Muscle of leg (tissue), 3 donors: ENCODE measurements at regions not wholly inside any gene's neighbourhood (a gene's known extent, or its start where the extent isn't known, plus 50 kb on each side); places are given as distances from the start of the nearest gene placed in this dataset.

Source experiments
- DNase-seq: peaks from one replicate; pipeline ENCODE4 v3.0.0; 2013
- H3K27ac ChIP-seq: one replicate; pipeline ENCODE4 v1.5.1; 2013; ENCODE audit warnings: mild to moderate bottlenecking, low read length, control low read depth
- H3K27me3 ChIP-seq: one replicate; pipeline ENCODE4 v1.6.1; 2013; ENCODE audit warnings: low read length; ENCODE audit not compliant: control insufficient read depth, insufficient read depth
- H3K36me3 ChIP-seq: one replicate; pipeline ENCODE4 v1.6.1; 2013; ENCODE audit warnings: low read length; ENCODE audit not compliant: control insufficient read depth, insufficient read depth
- H3K4me1 ChIP-seq: one replicate; pipeline ENCODE4 v1.6.1; 2013; ENCODE audit warnings: low read length; ENCODE audit not compliant: control insufficient read depth, insufficient read depth
- H3K4me3 ChIP-seq: one replicate; pipeline ENCODE4 v1.5.1; 2013; ENCODE audit warnings: low read length, control low read depth
- H3K9me3 ChIP-seq: replicated peaks from 2 replicates; pipeline ENCODE4 v1.6.1; 2013; ENCODE audit warnings: low read depth, low read length; ENCODE audit not compliant: control insufficient read depth
- WGBS: methylation state at CpG from one replicate; pipeline ENCODE4 v1.1.5; 2013; ENCODE audit warnings: missing lambda C conversion rate; ENCODE audit not compliant: insufficient coverage; 5-methylcytosine and 5-hydroxymethylcytosine counted together

DNA sequence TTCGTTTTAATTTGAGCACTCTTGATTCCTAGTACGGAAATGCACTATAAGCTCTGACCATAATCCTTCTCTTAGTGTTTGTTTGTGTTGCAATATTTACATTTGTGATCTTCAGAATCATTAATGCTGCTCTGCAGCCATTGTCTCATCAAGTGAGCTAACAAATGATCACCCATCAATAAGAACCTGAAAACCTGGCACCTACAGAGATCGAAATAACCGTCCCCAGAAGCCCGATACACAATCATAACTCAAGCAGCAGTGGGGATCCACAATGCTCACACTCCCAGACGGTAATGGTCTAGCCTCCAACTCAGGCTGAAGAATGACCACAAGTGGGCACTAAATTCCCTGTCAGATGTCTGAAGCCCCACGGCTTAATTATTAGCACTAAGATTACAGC, 156.0 kb upstream of the NFE2L3 start:
- no peaks in the 10 kb centered on the region for H3K9me3 ChIP-seq
- no peak overlapping the region for H3K4me3 ChIP-seq
- WGBS = 52% methylated on average over 5 of the region's 7 CpGs
- no peaks in the 10 kb centered on the region for H3K4me1 ChIP-seq
- no peaks in the 10 kb centered on the region for H3K27me3 ChIP-seq
- no peak overlapping the region for H3K27ac ChIP-seq
- no peak for DNase-seq
- no peaks in the 10 kb centered on the region for H3K36me3 ChIP-seq

DNA sequence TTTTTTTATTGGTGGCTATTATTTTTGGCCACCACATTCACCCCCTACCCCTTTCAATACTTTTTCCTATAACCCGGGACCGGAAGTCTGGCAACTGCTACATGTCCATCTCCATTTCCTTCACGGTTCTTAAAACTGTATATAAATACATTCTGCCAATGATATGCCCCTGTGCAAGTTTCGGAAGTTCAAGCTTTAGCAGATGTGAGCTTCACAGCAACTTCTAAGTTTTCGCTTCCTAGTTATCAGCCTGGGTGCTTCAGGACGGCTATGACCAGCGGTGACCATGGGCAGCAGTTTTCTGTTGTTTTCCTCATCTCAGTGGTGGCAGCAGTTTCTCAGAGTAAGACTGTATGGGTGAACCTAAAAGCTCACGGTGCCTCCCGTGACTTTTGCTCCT, 153.5 kb upstream of the NFE2L3 start:
- no peaks in the 10 kb centered on the region for H3K9me3 ChIP-seq
- no peaks in the 10 kb centered on the region for H3K4me1 ChIP-seq
- no peak for DNase-seq
- H3K27me3 ChIP-seq = no peaks in the 10 kb centered on the region
- no peaks in the 10 kb centered on the region for H3K36me3 ChIP-seq
- no peak overlapping the region for H3K4me3 ChIP-seq
- 65% methylated on average over 7 of the region's 9 CpGs for WGBS
- H3K27ac ChIP-seq = no peak overlapping the region

GRCh38 chr7:26000841-26001240, 151.2 kb upstream of the NFE2L3 start:
- Histone ChIP-seq H3K4me1 (no peaks in the 10 kb centered on the region), H3K9me3 (no peaks in the 10 kb centered on the region), H3K27me3 (no peaks in the 10 kb centered on the region), H3K36me3 (no peaks in the 10 kb centered on the region), H3K27ac (no peak overlapping the region), H3K4me3 (no peak overlapping the region)
- no peak for DNase-seq
- no CpG with 5 or more reads among the region's 3 CpGs for WGBS

- Histone ChIP-seq H3K4me3 (no peak overlapping the region), H3K4me1 (no peaks in the 10 kb centered on the region), H3K27me3 (no peaks in the 10 kb centered on the region), H3K36me3 (no peaks in the 10 kb centered on the region), H3K9me3 (no peaks in the 10 kb centered on the region), H3K27ac (no peak overlapping the region)
- 59% methylated on average over 5 of the region's 5 CpGs for WGBS
- no peak for DNase-seq
These were observed 150.2 kb upstream of the NFE2L3 start for GRCh38 chr7:26001662-26002244.

DNA sequence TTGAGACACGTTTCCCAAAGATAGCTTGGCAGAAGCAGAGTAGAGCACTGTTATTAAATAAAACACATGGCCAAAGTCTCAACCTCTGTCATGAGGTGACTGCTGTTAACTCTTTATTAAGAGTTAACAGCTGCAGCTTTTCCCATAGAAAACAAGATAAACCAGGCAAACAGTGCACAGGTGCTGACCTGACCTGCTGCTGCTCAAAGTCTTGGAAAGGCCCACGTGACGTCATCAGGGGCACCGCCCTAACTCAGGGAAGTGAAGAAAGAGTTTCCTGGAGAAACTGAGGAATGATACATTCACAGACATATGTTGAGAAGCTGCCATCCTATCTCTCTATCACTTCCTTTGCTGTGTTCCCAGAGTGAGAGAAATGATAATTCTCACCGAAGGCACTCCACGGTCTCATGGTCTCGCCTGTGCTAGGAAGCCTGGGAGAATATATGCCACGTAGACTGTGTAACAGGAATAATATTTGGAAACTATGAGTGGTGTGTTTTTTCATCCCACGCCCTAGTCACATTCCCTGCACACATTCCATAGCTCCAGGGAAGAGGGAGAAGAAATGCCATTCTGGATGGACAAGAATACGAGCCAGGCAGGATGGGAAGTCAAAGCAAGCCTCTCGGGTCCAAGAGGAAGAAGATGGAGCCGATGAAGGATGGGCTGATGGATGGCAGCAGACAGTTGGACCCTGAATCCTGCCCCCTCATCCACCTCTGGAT, 146.2 kb upstream of the NFE2L3 start:
- H3K9me3 ChIP-seq = no peaks in the 10 kb centered on the region
- DNase-seq = no peak
- WGBS = 90% methylated on average over 2 of the region's 12 CpGs
- H3K27me3 ChIP-seq = no peaks in the 10 kb centered on the region
- H3K4me3 ChIP-seq = no peak overlapping the region
- H3K36me3 ChIP-seq = no peaks in the 10 kb centered on the region
- H3K27ac ChIP-seq = no peak overlapping the region
- no peaks in the 10 kb centered on the region for H3K4me1 ChIP-seq

- Histone ChIP-seq H3K9me3 (no peaks in the 10 kb centered on the region), H3K4me3 (no peak overlapping the region), H3K4me1 (no peaks in the 10 kb centered on the region), H3K27ac (no peak overlapping the region), H3K36me3 (no peaks in the 10 kb centered on the region), H3K27me3 (no peaks in the 10 kb centered on the region)
- WGBS = 92% methylated on average over 4 of the region's 4 CpGs
- DNase-seq = no peak
These were observed 145.6 kb upstream of the NFE2L3 start for GRCh38 chr7:26006426-26006825.

DNA sequence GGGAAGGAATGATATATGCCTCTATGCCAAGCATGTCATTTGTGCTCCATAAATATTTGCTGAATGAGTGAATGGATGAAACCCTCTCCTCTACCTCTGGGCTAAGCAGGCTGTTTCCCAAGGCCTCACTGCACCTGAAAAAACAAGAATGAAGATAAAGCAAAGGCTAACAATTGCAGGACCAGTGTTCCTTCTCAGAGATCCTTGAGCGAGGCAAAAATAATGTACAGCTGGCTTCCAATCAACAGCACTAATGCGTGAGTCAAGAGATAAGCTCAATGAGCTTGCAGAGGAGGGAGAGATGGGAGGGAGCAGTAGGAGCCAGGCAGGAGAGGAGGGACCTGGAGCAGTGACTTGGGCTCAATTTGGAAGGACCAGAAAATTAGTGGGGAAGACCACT, 144.5 kb upstream of the NFE2L3 start:
- Histone ChIP-seq H3K36me3 (no peaks in the 10 kb centered on the region), H3K9me3 (no peaks in the 10 kb centered on the region), H3K27me3 (no peaks in the 10 kb centered on the region), H3K4me1 (no peaks in the 10 kb centered on the region), H3K27ac (no peak overlapping the region), H3K4me3 (no peak overlapping the region)
- no peak for DNase-seq
- WGBS = 86% methylated on average over 2 of the region's 2 CpGs

GRCh38 chr7:26008428-26008827, 143.6 kb upstream of the NFE2L3 start:
- Histone ChIP-seq H3K4me1 (no peaks in the 10 kb centered on the region), H3K27me3 (no peaks in the 10 kb centered on the region), H3K4me3 (no peak overlapping the region), H3K27ac (no peak overlapping the region), H3K36me3 (no peaks in the 10 kb centered on the region), H3K9me3 (no peaks in the 10 kb centered on the region)
- WGBS = 48% methylated on average over 3 of the region's 5 CpGs
- DNase-seq = no peak

GRCh38 chr7:26011039-26011696, 140.8 kb upstream of the NFE2L3 start:
- H3K9me3 ChIP-seq = no peaks in the 10 kb centered on the region
- H3K4me1 ChIP-seq = peaks cover 2% of the 10 kb centered on the region
- no peaks in the 10 kb centered on the region for H3K36me3 ChIP-seq
- H3K4me3 ChIP-seq = no peak overlapping the region
- WGBS = 67% methylated on average over 7 of the region's 9 CpGs
- H3K27me3 ChIP-seq = no peaks in the 10 kb centered on the region
- no peak overlapping the region for H3K27ac ChIP-seq
- no peak for DNase-seq

- 53% methylated on average over 8 of the region's 9 CpGs for WGBS
- H3K4me3 ChIP-seq = no peak overlapping the region
- no peak overlapping the region for H3K27ac ChIP-seq
- H3K27me3 ChIP-seq = no peaks in the 10 kb centered on the region
- H3K4me1 ChIP-seq = peaks cover 2% of the 10 kb centered on the region
- peak; percentile 47 for DNase-seq
- H3K9me3 ChIP-seq = no peaks in the 10 kb centered on the region
- no peaks in the 10 kb centered on the region for H3K36me3 ChIP-seq
These were observed 138.4 kb upstream of the NFE2L3 start for GRCh38 chr7:26013551-26014083.
